Liver (tissue), 3 donors: ENCODE measurements at regions not wholly inside any gene's neighbourhood (a gene's known extent, or its start where the extent isn't known, plus 50 kb on each side); places are given as distances from the start of the nearest gene placed in this dataset.
"Not testable (repeated sequence)": the region's sequence is repeated elsewhere in the genome, so short reads cannot be mapped to it uniquely, and the experiment has no call there.

Experiments
- ATF3 ChIP-seq: IDR thresholded peaks from 2 replicates; pipeline ENCODE4 v1.6.1; 2016; ENCODE audit warnings: antibody characterized with exemption
- CTCF ChIP-seq: fragments of 150-350 bp; IDR thresholded peaks from 2 replicates; pipeline ENCODE4 v1.5.1; 2017; ENCODE audit warnings: improper control_type of control experiment, low read depth, low read length; ENCODE audit not compliant: missing input control
- EGR1 ChIP-seq, 2 donors: IDR thresholded peaks; 2 replicates each; pipeline ENCODE4 v1.6.1; 2016 to 2018; ENCODE audit warnings: antibody characterized with exemption in 2 of 2, low read depth in 2 of 2
- FOXA1 ChIP-seq: IDR thresholded peaks from 2 replicates; pipeline ENCODE4 v1.6.1; 2016; ENCODE audit warnings: antibody characterized with exemption
- FOXA2 ChIP-seq: IDR thresholded peaks from 2 replicates; pipeline ENCODE4 v1.6.1; 2016; ENCODE audit warnings: antibody characterized with exemption
- GABPA ChIP-seq, 2 donors: IDR thresholded peaks in 1 of 2; conservative IDR thresholded peaks in 1 of 2; 2 replicates each; pipeline ENCODE4 v1.6.1; 2016; ENCODE audit warnings: antibody characterized with exemption in 2 of 2, mild to moderate bottlenecking in 1 of 2, moderate library complexity in 1 of 2
- HNF4G ChIP-seq: IDR thresholded peaks from 2 replicates; pipeline ENCODE4 v1.6.1; 2016; ENCODE audit warnings: antibody characterized with exemption
- JUND ChIP-seq, 2 donors: IDR thresholded peaks; 2 replicates each; pipeline ENCODE4 v1.6.1; 2016; ENCODE audit warnings: antibody characterized with exemption in 2 of 2
- NR2F2 ChIP-seq: IDR thresholded peaks from 2 replicates; pipeline ENCODE4 v1.6.1; 2016; ENCODE audit warnings: antibody characterized with exemption
- RAD21 ChIP-seq, 2 donors: IDR thresholded peaks; 2 replicates each; pipeline ENCODE4 v1.6.1; 2016; ENCODE audit warnings: antibody characterized with exemption in 2 of 2, mild to moderate bottlenecking in 2 of 2
- REST ChIP-seq: IDR thresholded peaks from 2 replicates; pipeline ENCODE4 v1.6.1; 2016; ENCODE audit warnings: antibody characterized with exemption, mild to moderate bottlenecking
- TAF1 ChIP-seq: conservative IDR thresholded peaks from 2 replicates; pipeline ENCODE4 v1.6.1; 2016; ENCODE audit warnings: antibody characterized with exemption, mild to moderate bottlenecking
- YY1 ChIP-seq: IDR thresholded peaks from 2 replicates; pipeline ENCODE4 v1.6.1; 2016; ENCODE audit warnings: antibody characterized with exemption, mild to moderate bottlenecking
- donor health status: healthy.
- donor health status: healthy.

GRCh38 chr20:48488334-48489034 is 339.3 kb downstream of the PREX1 start:
- not testable (repeated sequence) for TF ChIP-seq FOXA1; CTCF; ATF3; TAF1; REST; YY1; GABPA (IDR thresholded peaks at IDR 0.05 in 1 of 2, conservative IDR thresholded peaks at IDR 0.05 in 1 of 2); FOXA2; NR2F2; RAD21 (IDR thresholded peaks at IDR 0.05); EGR1 (IDR thresholded peaks at IDR 0.05; ENCODE audit: low read depth in 2 of 2); JUND (IDR thresholded peaks at IDR 0.05); HNF4G
